Spleen (tissue), 7 donors: ENCODE measurements at regions not wholly inside any gene's neighbourhood (a gene's known extent, or its start where the extent isn't known, plus 50 kb on each side); places are given as distances from the start of the nearest gene placed in this dataset.

Source experiments
- CTCF ChIP-seq, 11 experiments: fragments of 200-600 bp in 7 of 11; fragments of 450-650 bp in 4 of 11; sonication (generic) in 4 of 11; IDR thresholded peaks in 8 of 11; conservative IDR thresholded peaks in 3 of 11; 1 replicate in 7 of 11; 2 replicates in 4 of 11; pipeline versions ENCODE4 v1.4.0 to v1.8.0; 2016 to 2021; ENCODE audit warnings: antibody characterized with exemption in 11 of 11, inconsistent platforms in 4 of 11, mild to moderate bottlenecking in 1 of 11
- POLR2A ChIP-seq, 3 donors: fragments of 450-650 bp; IDR thresholded peaks; one replicate each; pipeline ENCODE4 v1.5.1; 2017; ENCODE audit warnings: antibody characterized with exemption in 3 of 3, mild to moderate bottlenecking in 1 of 3
- POLR2AphosphoS5 ChIP-seq, 3 donors: sonication (generic); formaldehyde crosslinking; IDR thresholded peaks; one replicate each; pipeline ENCODE4 v1.5.1; 2017; ENCODE audit warnings: antibody characterized with exemption in 3 of 3
- donor health status: DM: no; HTN: no; CAD: no; lungs with moderate emphysema.
- donor health status: DM: no; HTN: no; CAD: no.
- donor health status: DM: no; HTN: no; CAD: no.

- TF ChIP-seq CTCF (IDR thresholded peaks at IDR 0.05 in 8 of 11, conservative IDR thresholded peaks at IDR 0.05 in 3 of 11), result no peak
- no peak for TF ChIP-seq POLR2AphosphoS5 (IDR thresholded peaks at IDR 0.05)
- TF ChIP-seq POLR2A (IDR thresholded peaks at IDR 0.05), result no peak
Observed at GRCh38 chr5:81839034-81839433, 88.1 kb upstream of the SSBP2 start.
